HG03139 (cell line): ENCODE measurements at regions not wholly inside any gene's neighbourhood (a gene's known extent, or its start where the extent isn't known, plus 50 kb on each side); places are given as distances from the start of the nearest gene placed in this dataset.
"Not testable (repeated sequence)": the region's sequence is repeated elsewhere in the genome, so short reads cannot be mapped to it uniquely, and the experiment has no call there.

ENCODE experiments used
- ATAC-seq: cut with Tn5 transposase; IDR thresholded peaks from one replicate; pipeline ENCODE4 v1.9.1; 2021; ENCODE audit not compliant: unreplicated experiment

- not testable (repeated sequence) for ATAC-seq
These were observed 71.6 kb downstream of the PCMTD2 start for GRCh38 chr20:64327223-64327549.

GRCh38 chr20:64327550-64328317 is 72.2 kb downstream of the PCMTD2 start:
- ATAC-seq, result peak; percentile 50

- not testable (repeated sequence) for ATAC-seq
These were observed 73.2 kb downstream of the PCMTD2 start for GRCh38 chr20:64328595-64329250.

GRCh38 chr20:64332627-64333026 is 77.1 kb downstream of the PCMTD2 start:
- not testable (repeated sequence) for ATAC-seq
